Activated B cell treated with CpG ODN at 0.5 μM for 24 hours (primary cell): ENCODE measurements at regions not wholly inside any gene's neighbourhood (a gene's known extent, or its start where the extent isn't known, plus 50 kb on each side); places are given as distances from the start of the nearest gene placed in this dataset.

Source experiments
- ATAC-seq: fragments of 200-7000 bp; cut with Tn5 transposase; one replicate; pipeline ENCODE4 v1.10.0; 2021; ENCODE audit warnings: low read depth, mild to moderate bottlenecking, moderate library complexity
- CTCF ChIA-PET: fragments of 350-600 bp; sonication (Branson Sonifier 250); formaldehyde crosslinking; loops from one replicate; lab custom pipeline; 2021; ENCODE audit warnings: antibody characterized with exemption; lab: Charles Lee
- POLR2A ChIA-PET: fragments of 350-600 bp; sonication (Branson Sonifier 250); formaldehyde crosslinking; loops from one replicate; lab custom pipeline; 2021; ENCODE audit warnings: antibody characterized with exemption; lab: Charles Lee
- DNase-seq: peaks from one replicate; pipeline ENCODE4 v3.0.0; 2022
- H3K27ac Mint-ChIP-seq: one replicate; pipeline ENCODE4 v1.8.0; 2020; ENCODE audit warnings: mixed read lengths
- H3K27me3 Mint-ChIP-seq: one replicate; pipeline ENCODE4 v1.8.0; 2021; ENCODE audit warnings: mixed read lengths
- H3K36me3 Mint-ChIP-seq: one replicate; pipeline ENCODE4 v1.8.0; 2021; ENCODE audit warnings: low read depth, mixed read lengths
- H3K4me1 Mint-ChIP-seq: one replicate; pipeline ENCODE4 v1.8.0; 2021; ENCODE audit warnings: mixed read lengths
- H3K4me3 Mint-ChIP-seq: one replicate; pipeline ENCODE4 v1.8.0; 2020; ENCODE audit warnings: mild to moderate bottlenecking, mixed read lengths
- H3K9me3 Mint-ChIP-seq: one replicate; pipeline ENCODE4 v1.8.0; 2020; ENCODE audit warnings: mixed read lengths
- intact Hi-C: fragments of 100-400 bp; cut with micrococcal nuclease; formaldehyde crosslinking; loops from one replicate; pipeline ENCODE4 v1.15.1; 2024
- TF ChIP-seq, protein P1 (sequence below): fragments of 200-600 bp; IDR thresholded peaks from one replicate; pipeline ENCODE4 v1.8.0; 2022; ENCODE audit warnings: antibody characterized with exemption, mild to moderate bottlenecking

- Mint-ChIP-seq H3K27ac (no peak overlapping the region), H3K4me1 (peaks cover 11% of the 10 kb centered on the region), H3K27me3 (no peaks in the 10 kb centered on the region), H3K4me3 (no peak overlapping the region), H3K9me3 (no peaks in the 10 kb centered on the region), H3K36me3 (no peaks in the 10 kb centered on the region)
- DNase-seq (no peak), ATAC-seq (no peak)
- ChIA-PET POLR2A (no interaction called here), CTCF (interaction anchor here (1.0 kb wide), 1 partner anchor 1023 kb away, joined by 3 read pairs; no protein-coding TSS in a partner anchor)
- intact Hi-C loops, result no loop called here
- TF ChIP-seq, protein P1, sequence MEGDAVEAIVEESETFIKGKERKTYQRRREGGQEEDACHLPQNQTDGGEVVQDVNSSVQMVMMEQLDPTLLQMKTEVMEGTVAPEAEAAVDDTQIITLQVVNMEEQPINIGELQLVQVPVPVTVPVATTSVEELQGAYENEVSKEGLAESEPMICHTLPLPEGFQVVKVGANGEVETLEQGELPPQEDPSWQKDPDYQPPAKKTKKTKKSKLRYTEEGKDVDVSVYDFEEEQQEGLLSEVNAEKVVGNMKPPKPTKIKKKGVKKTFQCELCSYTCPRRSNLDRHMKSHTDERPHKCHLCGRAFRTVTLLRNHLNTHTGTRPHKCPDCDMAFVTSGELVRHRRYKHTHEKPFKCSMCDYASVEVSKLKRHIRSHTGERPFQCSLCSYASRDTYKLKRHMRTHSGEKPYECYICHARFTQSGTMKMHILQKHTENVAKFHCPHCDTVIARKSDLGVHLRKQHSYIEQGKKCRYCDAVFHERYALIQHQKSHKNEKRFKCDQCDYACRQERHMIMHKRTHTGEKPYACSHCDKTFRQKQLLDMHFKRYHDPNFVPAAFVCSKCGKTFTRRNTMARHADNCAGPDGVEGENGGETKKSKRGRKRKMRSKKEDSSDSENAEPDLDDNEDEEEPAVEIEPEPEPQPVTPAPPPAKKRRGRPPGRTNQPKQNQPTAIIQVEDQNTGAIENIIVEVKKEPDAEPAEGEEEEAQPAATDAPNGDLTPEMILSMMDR, result no peak
Measured at GRCh38 chr3:18843188-18843587, 305.1 kb upstream of the KCNH8 start.

DNA sequence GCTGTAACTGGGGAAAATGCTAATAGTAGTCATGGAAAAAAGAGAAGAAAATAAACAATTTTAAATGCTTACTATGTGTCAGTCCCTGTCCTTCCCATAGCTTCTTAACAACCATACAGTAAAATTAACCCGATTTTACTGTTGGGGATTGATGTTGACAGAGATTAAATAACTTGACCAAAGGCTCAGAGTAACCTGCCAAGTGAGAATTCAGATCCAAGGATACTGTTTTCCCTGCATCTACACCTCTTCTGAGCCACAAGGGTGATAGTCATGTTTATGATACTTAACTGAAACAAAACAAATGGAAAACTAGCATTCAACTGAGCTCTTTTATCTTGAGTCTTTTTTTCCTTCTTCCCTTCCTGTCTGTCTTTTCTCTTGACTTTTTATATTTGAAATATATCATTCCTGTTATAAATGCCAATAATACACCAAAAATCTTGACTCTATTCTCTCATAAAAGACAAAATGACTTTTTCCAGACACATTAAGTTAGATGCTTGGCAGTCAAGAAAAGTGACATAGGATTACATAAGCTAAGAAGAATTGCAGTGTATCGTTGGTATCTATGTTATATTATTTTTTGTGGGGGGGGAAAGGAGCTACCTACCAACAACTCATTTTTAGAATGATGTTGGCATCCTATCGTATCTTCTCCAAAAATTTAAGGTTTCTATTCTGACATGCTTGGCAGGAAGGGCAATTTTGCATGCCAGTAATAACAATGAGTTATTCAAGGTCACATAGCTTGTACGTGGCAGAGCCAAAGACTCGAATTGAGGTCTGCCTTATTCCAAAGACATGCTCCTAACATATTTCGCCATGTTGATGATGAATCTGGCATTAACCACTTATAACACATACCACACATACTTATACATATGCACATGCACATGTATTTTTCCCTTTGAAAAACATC lies 306.6 kb upstream of the KCNH8 start:
- H3K4me1 Mint-ChIP-seq, result peaks cover 11% of the 10 kb centered on the region
- no peak for ATAC-seq
- CTCF ChIA-PET, result no interaction called here

GRCh38 chr3:18840535-18841137 lies 307.7 kb upstream of the KCNH8 start:
- Mint-ChIP-seq H3K27me3 (no peaks in the 10 kb centered on the region), H3K36me3 (no peaks in the 10 kb centered on the region), H3K27ac (no peak overlapping the region), H3K4me3 (no peak overlapping the region), H3K4me1 (peaks cover 8% of the 10 kb centered on the region), H3K9me3 (no peaks in the 10 kb centered on the region)
- no peak for DNase-seq
- intact Hi-C loops, result no loop called here
- POLR2A ChIA-PET, result no interaction called here
- no peak for ATAC-seq
- TF ChIP-seq, protein P1, result no peak
- CTCF ChIA-PET, result no interaction called here

More for the DNA sequence above, 306.6 kb upstream of the KCNH8 start:
- TF ChIP-seq, protein P1, result no peak
- H3K36me3 Mint-ChIP-seq, result no peaks in the 10 kb centered on the region
- POLR2A ChIA-PET, result no interaction called here
- no peak overlapping the region for H3K27ac Mint-ChIP-seq
- H3K27me3 Mint-ChIP-seq, result no peaks in the 10 kb centered on the region
- H3K9me3 Mint-ChIP-seq, result no peaks in the 10 kb centered on the region
- no peak for DNase-seq
- H3K4me3 Mint-ChIP-seq, result no peak overlapping the region
- intact Hi-C loops, result no loop called here

GRCh38 chr3:18838758-18839157 lies 309.6 kb upstream of the KCNH8 start:
- CTCF ChIA-PET, result no interaction called here
- H3K4me3 Mint-ChIP-seq, result no peak overlapping the region

More at GRCh38 chr3:18838758-18839157, 309.6 kb upstream of the KCNH8 start:
- POLR2A ChIA-PET, result no interaction called here
- intact Hi-C loops, result no loop called here
- no peaks in the 10 kb centered on the region for H3K4me1 Mint-ChIP-seq
- no peak for DNase-seq
- no peaks in the 10 kb centered on the region for H3K27me3 Mint-ChIP-seq
- H3K27ac Mint-ChIP-seq, result no peak overlapping the region
- no peaks in the 10 kb centered on the region for H3K36me3 Mint-ChIP-seq
- ATAC-seq, result no peak
- H3K9me3 Mint-ChIP-seq, result no peaks in the 10 kb centered on the region
- TF ChIP-seq, protein P1, result no peak
